ENCODE measurements at regions not wholly inside any gene's neighbourhood (a gene's known extent, or its start where the extent isn't known, plus 50 kb on each side); places are given as distances from the start of the nearest gene placed in this dataset.

DNA sequence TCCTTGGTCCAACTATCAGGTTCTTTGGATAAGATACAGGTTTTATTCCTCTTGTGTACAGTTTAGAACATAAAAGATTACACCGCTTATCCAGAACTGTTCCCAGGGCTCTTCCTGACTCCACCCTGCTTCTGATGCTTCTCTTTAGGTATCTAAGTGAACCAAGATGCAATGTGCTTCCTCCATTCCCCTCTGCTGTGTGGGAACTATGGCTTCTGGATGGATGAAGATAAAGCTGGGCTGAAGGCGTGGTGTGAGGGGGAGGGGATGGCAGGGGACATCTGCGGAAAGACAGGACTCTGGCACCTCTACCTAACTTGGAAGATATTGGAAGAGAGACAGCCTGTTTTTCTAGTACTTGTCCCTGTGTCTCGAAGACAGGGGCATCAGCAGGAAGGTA is 209.9 kb upstream of the TBX20 start:
- Histone ChIP-seq H3K27ac (ENCODE audit: low read depth, low read length) (no peak overlapping the region), H3K27me3 (ENCODE audit: control insufficient read depth, insufficient read depth, low read length) (peaks cover 2% of the 10 kb centered on the region), H3K9me3 (ENCODE audit: control insufficient read depth, insufficient read depth, low read length) (no peaks in the 10 kb centered on the region; the same call in 1 of the 2 replicates), H3K4me3 (ENCODE audit: low read depth, low read length) (no peak overlapping the region)
- TF ChIP-seq, protein P1, sequence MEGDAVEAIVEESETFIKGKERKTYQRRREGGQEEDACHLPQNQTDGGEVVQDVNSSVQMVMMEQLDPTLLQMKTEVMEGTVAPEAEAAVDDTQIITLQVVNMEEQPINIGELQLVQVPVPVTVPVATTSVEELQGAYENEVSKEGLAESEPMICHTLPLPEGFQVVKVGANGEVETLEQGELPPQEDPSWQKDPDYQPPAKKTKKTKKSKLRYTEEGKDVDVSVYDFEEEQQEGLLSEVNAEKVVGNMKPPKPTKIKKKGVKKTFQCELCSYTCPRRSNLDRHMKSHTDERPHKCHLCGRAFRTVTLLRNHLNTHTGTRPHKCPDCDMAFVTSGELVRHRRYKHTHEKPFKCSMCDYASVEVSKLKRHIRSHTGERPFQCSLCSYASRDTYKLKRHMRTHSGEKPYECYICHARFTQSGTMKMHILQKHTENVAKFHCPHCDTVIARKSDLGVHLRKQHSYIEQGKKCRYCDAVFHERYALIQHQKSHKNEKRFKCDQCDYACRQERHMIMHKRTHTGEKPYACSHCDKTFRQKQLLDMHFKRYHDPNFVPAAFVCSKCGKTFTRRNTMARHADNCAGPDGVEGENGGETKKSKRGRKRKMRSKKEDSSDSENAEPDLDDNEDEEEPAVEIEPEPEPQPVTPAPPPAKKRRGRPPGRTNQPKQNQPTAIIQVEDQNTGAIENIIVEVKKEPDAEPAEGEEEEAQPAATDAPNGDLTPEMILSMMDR (IDR thresholded peaks at IDR 0.05; ENCODE audit: low read depth, low read length), result no peak
- CTCF ChIA-PET, result no interaction called here
- POLR2A ChIA-PET, result no interaction called here
- no peak for DNase-seq (ENCODE audit: low read depth, low spot score)

DNA sequence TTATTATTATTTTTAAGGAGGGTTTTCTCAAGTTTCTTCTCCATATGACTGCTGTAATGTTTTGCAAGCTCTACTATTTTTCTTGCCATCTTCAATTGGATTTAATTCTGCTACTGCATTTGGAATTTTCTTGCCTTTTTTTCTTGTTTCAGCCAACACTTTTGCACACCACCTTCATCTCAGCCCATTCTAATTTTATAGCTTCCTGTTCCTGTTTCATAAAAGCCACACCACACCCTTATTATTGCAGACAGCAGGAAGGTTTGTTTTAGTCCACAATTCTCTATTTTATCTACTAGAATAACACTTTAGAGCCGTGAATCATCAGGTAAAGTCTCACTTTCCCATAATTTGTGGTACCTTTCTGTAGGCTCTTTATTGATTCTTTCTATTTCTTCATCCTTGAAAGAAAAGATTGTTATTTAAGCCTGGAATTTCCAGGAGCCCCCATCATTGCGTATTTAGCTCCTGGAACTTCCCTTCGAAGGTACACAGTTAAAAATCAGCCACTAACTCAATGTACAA is 209.3 kb upstream of the TBX20 start:
- ChIA-PET CTCF (no interaction called here), POLR2A (no interaction called here)
- TF ChIP-seq, protein P1 (IDR thresholded peaks at IDR 0.05; ENCODE audit: low read depth, low read length), result no peak
- H3K27me3 ChIP-seq (ENCODE audit: control insufficient read depth, insufficient read depth, low read length), result peaks cover 2% of the 10 kb centered on the region
- H3K9me3 ChIP-seq (ENCODE audit: control insufficient read depth, insufficient read depth, low read length), result no peaks in the 10 kb centered on the region; the same call in 1 of the 2 replicates
- H3K27ac ChIP-seq (ENCODE audit: low read depth, low read length), result no peak overlapping the region
- DNase-seq (ENCODE audit: low read depth, low spot score), result no peak
- H3K4me3 ChIP-seq (ENCODE audit: low read depth, low read length), result no peak overlapping the region

DNA sequence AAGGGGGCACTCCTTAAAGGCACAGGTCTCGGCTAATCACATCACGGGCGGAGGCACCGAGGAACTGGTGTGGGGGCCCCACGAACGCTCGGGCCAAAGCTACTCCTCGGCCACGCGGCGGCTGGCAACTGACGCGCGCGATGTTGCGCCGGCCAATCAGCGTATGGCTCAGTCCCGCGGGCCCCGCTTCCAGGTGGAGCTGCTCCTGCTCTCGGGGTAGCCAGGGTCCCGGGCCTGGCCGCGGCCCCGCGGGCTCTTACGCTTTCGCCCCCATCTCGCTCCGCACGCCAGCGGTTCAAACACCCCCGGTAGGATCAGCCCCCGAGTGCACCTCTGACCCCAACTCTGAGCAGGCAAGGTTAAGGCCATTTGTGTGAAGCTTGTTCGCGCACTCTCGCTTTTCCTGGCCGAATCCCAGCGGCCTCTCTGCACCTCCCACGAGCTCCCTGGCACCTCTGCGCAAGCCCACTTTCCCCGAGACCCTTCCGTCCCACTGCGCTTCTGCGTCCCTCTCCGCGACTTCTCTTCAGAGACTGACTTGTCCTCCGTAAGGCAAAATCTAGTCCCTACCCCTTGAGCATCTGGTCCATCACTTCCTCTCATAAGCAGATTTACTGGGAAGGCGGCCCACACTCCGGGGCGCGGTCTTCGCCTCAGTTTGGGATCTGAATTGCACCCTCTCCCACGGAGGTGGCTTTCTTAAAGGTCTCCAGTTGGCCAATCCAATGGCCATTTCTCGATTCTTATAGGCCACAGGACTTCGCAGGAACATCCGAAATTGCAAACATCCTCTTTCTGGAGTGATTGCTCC is 200.9 kb upstream of the TBX20 start:
- TF ChIP-seq, protein P1 (IDR thresholded peaks at IDR 0.05; ENCODE audit: low read depth, low read length), result no peak
- POLR2A ChIA-PET, result no interaction called here
- Histone ChIP-seq H3K4me3 (ENCODE audit: low read depth, low read length) (no peak overlapping the region), H3K27ac (ENCODE audit: low read depth, low read length) (no peak overlapping the region), H3K27me3 (ENCODE audit: control insufficient read depth, insufficient read depth, low read length) (peaks cover 2% of the 10 kb centered on the region), H3K9me3 (ENCODE audit: control insufficient read depth, insufficient read depth, low read length) (peaks cover 5% of the 10 kb centered on the region; the same call in 1 of the 2 replicates)
- DNase-seq (ENCODE audit: low read depth, low spot score), result no peak
- CTCF ChIA-PET, result no interaction called here

DNA sequence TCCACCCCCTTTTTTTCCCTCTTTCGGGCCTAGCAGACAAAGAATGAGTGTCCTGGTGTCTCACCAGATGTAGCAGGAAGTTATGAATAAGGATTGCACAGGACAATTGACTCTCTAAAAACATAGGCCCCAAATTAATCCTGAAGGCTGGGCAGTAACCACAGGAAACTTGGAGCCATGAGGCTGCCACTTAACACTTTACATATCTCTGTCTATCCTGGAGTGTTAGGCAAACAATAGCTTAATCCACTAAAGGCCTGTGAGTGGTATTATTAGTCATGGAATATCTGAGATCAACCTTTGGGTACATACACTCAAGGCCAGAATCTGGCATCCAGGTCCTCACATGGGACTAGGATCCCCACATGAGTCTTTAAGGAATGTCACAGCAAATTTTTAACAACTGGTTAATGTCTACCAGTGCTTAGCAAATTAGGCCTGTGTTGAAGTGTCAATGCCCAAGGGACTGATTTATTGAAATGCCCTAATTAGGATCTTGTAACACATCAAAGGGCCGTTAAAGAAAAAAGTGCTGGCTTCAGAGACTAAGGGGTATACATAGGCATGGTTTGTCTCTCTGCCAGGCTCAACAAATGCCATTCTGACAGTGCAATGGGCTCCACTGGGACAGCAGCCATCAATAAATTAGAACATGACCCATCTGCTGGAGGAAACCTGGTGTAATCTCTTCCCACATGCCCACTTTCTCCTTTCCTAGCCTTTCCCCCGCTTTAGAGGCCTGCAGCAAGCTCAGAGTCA is 196.7 kb upstream of the TBX20 start:
- Histone ChIP-seq H3K9me3 (ENCODE audit: control insufficient read depth, insufficient read depth, low read length) (peaks cover 5% of the 10 kb centered on the region; the same call in 1 of the 2 replicates), H3K27me3 (ENCODE audit: control insufficient read depth, insufficient read depth, low read length) (peaks cover 2% of the 10 kb centered on the region), H3K27ac (ENCODE audit: low read depth, low read length) (no peak overlapping the region), H3K4me3 (ENCODE audit: low read depth, low read length) (no peak overlapping the region)
- ChIA-PET CTCF (no interaction called here), POLR2A (no interaction called here)
- DNase-seq (ENCODE audit: low read depth, low spot score), result no peak
- TF ChIP-seq, protein P1 (IDR thresholded peaks at IDR 0.05; ENCODE audit: low read depth, low read length), result no peak

DNA sequence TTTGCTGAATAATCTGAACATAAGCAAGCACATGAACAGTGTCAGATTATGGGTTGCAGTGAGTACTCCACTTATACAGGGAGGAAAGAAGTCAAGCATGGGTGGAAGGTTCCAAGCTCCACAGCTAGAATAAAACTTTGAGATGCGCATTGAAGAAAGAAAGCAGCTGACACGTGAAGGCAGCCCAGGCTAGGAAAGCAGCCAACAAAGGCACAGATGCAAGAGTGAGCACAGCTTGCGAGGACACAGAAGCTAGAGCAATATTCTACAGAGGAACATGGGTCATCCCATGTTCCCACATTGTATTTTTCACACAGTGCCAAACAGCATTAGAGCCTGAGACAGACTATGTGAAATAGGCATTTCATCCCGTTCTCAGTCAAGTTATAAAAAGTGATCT is 194.6 kb upstream of the TBX20 start:
- no peak overlapping the region for H3K4me3 ChIP-seq (ENCODE audit: low read depth, low read length)
- CTCF ChIA-PET, result no interaction called here
- H3K27me3 ChIP-seq (ENCODE audit: control insufficient read depth, insufficient read depth, low read length), result no peaks in the 10 kb centered on the region
- DNase-seq (ENCODE audit: low read depth, low spot score), result no peak
- no peaks in the 10 kb centered on the region for H3K9me3 ChIP-seq (ENCODE audit: control insufficient read depth, insufficient read depth, low read length)
- POLR2A ChIA-PET, result no interaction called here
- no peak overlapping the region for H3K27ac ChIP-seq (ENCODE audit: low read depth, low read length)
- TF ChIP-seq, protein P1 (IDR thresholded peaks at IDR 0.05; ENCODE audit: low read depth, low read length), result no peak

All from AG04450 (cell line).